Duodenal mucosa (tissue), 2 donors: ENCODE measurements at regions not wholly inside any gene's neighbourhood (a gene's known extent, or its start where the extent isn't known, plus 50 kb on each side); places are given as distances from the start of the nearest gene placed in this dataset.

ENCODE experiments used
- H3K27ac ChIP-seq: one replicate; pipeline ENCODE4 v1.7.0; 2013; ENCODE audit warnings: low read depth, low read length
- H3K27me3 ChIP-seq, 2 donors: one replicate each; pipeline ENCODE4 v1.7.0; 2013; ENCODE audit warnings: low read length in 2 of 2, control low read depth in 1 of 2; ENCODE audit not compliant: insufficient read depth in 2 of 2, control insufficient read depth in 1 of 2
- H3K36me3 ChIP-seq, 2 donors: one replicate each; pipeline ENCODE4 v1.7.0; 2013; ENCODE audit warnings: low read length in 2 of 2, control low read depth in 1 of 2; ENCODE audit not compliant: insufficient read depth in 2 of 2, control insufficient read depth in 1 of 2
- H3K4me1 ChIP-seq, 2 donors: one replicate each; pipeline ENCODE4 v1.7.0; 2013; ENCODE audit warnings: low read length in 2 of 2, control low read depth in 1 of 2; ENCODE audit not compliant: insufficient read depth in 2 of 2, control insufficient read depth in 1 of 2
- H3K4me3 ChIP-seq, 2 donors: one replicate each; pipeline ENCODE4 v1.7.0; 2013; ENCODE audit warnings: low read length in 2 of 2, low read depth in 1 of 2
- H3K9ac ChIP-seq, 2 donors: one replicate each; pipeline ENCODE4 v1.7.0; 2013; ENCODE audit warnings: low read length in 2 of 2, low read depth in 1 of 2
- H3K9me3 ChIP-seq, 2 donors: one replicate each; pipeline ENCODE4 v1.7.0; 2013; ENCODE audit warnings: low read length in 2 of 2, control low read depth in 1 of 2; ENCODE audit not compliant: control insufficient read depth in 1 of 2

- no peak overlapping the region for H3K27ac ChIP-seq
Observed at GRCh38 chr10:56771343-56771742, 410.3 kb upstream of the ZWINT start.

DNA sequence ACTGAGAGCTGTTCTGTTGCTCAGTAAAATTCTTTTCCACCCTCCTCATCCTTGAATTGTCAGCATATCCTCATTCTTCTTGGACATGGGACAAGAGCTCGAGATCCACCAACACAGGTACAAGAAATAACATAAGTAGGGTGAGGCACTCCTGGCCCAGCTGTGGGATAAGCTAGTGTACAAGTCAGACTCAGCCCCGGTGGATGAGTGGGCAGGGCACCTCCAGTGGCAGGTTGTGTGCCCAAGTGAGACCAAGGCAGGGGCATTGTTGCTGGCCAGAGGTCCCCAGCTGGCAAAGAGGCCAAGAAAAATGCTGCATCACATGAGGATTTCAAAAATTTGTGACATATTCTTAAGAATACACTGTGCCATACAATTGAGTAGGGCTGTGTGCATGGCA lies 402.0 kb upstream of the ZWINT start:
- no peak overlapping the region for H3K27ac ChIP-seq
- H3K4me3 ChIP-seq: no peak overlapping the region
- no peaks in the 10 kb centered on the region for H3K27me3 ChIP-seq
- H3K36me3 ChIP-seq: no peaks in the 10 kb centered on the region
- H3K9ac ChIP-seq: no peak overlapping the region
- H3K9me3 ChIP-seq: peaks cover 16 to 24% of the 10 kb centered on the region in 2 donors
- H3K4me1 ChIP-seq: no peaks in the 10 kb centered on the region

More at GRCh38 chr10:56771343-56771742, 410.3 kb upstream of the ZWINT start:
- Histone ChIP-seq H3K36me3 (no peaks in the 10 kb centered on the region), H3K27me3 (no peaks in the 10 kb centered on the region), H3K4me3 (no peak overlapping the region), H3K4me1 (no peaks in the 10 kb centered on the region), H3K9ac (no peak overlapping the region), H3K9me3 (peaks cover 9 to 14% of the 10 kb centered on the region in 2 donors)

GRCh38 chr10:56745490-56745889 lies 384.4 kb upstream of the ZWINT start:
- Histone ChIP-seq H3K9me3 (no peaks in the 10 kb centered on the region), H3K27ac (no peak overlapping the region), H3K27me3 (no peaks in the 10 kb centered on the region), H3K36me3 (no peaks in the 10 kb centered on the region), H3K4me1 (no peaks in the 10 kb centered on the region), H3K4me3 (no peak overlapping the region), H3K9ac (no peak overlapping the region)

GRCh38 chr10:56728349-56728748 lies 367.3 kb upstream of the ZWINT start:
- no peaks in the 10 kb centered on the region for H3K4me1 ChIP-seq
- H3K27ac ChIP-seq: no peak overlapping the region
- H3K27me3 ChIP-seq: no peaks in the 10 kb centered on the region
- H3K4me3 ChIP-seq: no peak overlapping the region
- H3K9ac ChIP-seq: no peak overlapping the region
- H3K9me3 ChIP-seq: peaks cover 0 to 4% of the 10 kb centered on the region in 2 donors
- H3K36me3 ChIP-seq: no peaks in the 10 kb centered on the region

DNA sequence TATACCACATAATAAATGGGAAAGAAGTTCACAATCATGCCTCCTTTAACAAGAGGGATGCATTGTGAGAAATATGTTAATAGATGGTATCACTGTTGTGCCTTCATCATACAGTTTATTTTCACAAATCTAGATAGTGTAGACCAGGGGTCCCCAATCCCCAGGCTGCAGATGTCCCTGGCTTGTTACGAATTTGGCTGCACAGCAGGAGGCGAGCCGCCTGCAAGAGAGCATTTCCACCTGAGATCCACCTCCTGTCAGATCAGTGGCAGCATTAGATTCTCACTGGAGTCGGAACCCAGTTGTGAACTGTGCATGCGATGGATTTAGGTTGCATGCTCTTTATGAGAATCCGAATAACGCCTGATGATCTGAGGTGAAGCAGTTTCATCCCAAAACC lies 361.9 kb upstream of the ZWINT start:
- no peak overlapping the region for H3K9ac ChIP-seq
- no peaks in the 10 kb centered on the region for H3K27me3 ChIP-seq
- H3K9me3 ChIP-seq: peaks cover 4 to 7% of the 10 kb centered on the region in 2 donors
- no peak overlapping the region for H3K27ac ChIP-seq
- no peak overlapping the region for H3K4me3 ChIP-seq
- H3K36me3 ChIP-seq: no peaks in the 10 kb centered on the region
- H3K4me1 ChIP-seq: no peaks in the 10 kb centered on the region

- Histone ChIP-seq H3K9me3 (no peaks in the 10 kb centered on the region), H3K9ac (no peak overlapping the region), H3K4me1 (no peaks in the 10 kb centered on the region), H3K27ac (no peak overlapping the region), H3K27me3 (no peaks in the 10 kb centered on the region), H3K4me3 (no peak overlapping the region), H3K36me3 (no peaks in the 10 kb centered on the region)
Observed at GRCh38 chr10:56715262-56715661, 354.2 kb upstream of the ZWINT start.

DNA sequence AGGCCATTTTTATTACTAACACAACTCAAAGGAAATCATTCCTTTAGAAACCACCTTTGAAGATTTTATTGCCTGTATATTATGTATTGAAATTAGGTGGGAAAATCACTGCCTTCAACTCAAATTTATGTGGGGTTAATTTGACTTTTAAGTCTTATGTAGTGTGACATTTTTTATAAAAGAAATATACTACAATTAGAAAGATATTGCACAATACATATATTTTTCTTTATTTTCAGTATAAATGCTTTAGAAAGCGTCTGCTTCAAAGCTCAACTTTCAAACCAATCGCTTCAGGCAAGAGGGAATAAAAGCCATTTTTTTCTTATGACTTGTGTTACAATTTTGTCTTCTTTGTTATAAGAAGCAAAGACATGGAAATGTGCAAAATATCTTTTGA lies 337.4 kb upstream of the ZWINT start:
- Histone ChIP-seq H3K9me3 (peaks cover 0 to 7% of the 10 kb centered on the region in 2 donors), H3K4me3 (no peak overlapping the region)

DNA sequence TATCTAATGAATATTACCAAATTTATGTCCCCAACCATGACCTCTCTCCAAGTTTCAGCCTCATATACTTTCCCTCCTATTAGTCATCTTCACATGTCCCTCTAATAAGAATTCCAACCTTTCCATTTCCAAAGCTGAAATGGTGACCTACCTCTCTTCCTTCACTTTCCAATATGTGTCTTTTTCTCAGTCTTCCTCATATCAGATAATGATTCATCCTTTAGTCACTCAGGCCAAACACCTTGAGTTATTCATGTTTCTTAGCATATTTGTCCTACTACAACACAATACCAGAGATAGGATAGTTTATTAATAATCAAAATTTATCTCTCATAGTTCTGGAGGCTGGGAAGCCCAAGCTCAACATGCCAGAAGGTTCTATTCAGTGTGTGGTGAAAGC lies 318.5 kb upstream of the ZWINT start:
- peaks cover 2 to 6% of the 10 kb centered on the region in 2 donors for H3K9me3 ChIP-seq
- no peak overlapping the region for H3K4me3 ChIP-seq
- H3K4me1 ChIP-seq: no peaks in the 10 kb centered on the region
- H3K27ac ChIP-seq: no peak overlapping the region
- no peaks in the 10 kb centered on the region for H3K27me3 ChIP-seq
- H3K9ac ChIP-seq: no peak overlapping the region
- H3K36me3 ChIP-seq: no peaks in the 10 kb centered on the region

More for the DNA sequence above, 337.4 kb upstream of the ZWINT start:
- no peaks in the 10 kb centered on the region for H3K4me1 ChIP-seq
- H3K27ac ChIP-seq: no peak overlapping the region
- no peaks in the 10 kb centered on the region for H3K27me3 ChIP-seq
- no peak overlapping the region for H3K9ac ChIP-seq
- no peaks in the 10 kb centered on the region for H3K36me3 ChIP-seq

DNA sequence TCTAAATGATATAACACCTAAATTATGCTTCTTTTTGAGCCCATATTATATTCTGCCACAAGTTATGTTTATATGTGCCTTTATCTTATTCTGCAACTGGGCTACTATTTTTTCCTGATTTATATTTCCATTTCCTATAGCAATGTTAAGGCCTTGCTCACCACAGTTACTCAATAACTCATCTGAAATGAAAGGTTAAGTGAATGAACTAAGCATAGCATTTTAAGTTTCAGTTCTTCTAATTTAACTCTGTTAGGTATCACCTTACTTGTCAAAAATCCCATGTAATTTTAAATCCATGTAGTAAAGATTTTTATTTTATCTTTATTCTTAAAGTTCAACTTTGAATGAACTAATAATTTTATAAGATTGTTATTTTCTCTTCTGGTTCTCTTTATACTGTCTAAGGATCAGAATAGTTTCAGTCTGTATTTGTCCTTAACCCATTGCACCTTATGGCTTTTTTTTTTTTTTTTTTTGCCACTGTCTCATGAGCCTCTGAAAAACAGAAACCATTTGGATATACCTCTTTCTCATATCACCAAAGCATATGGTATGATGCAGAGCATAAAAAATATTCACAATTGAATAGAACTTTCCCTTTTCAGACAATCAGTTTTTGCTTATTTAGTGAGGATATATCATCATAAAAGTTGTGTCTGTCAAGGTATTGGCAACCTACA lies 301.8 kb upstream of the ZWINT start:
- H3K9ac ChIP-seq: no peak overlapping the region
- no peak overlapping the region for H3K4me3 ChIP-seq
- H3K4me1 ChIP-seq: no peaks in the 10 kb centered on the region
- no peaks in the 10 kb centered on the region for H3K9me3 ChIP-seq
- no peak overlapping the region for H3K27ac ChIP-seq
- no peaks in the 10 kb centered on the region for H3K36me3 ChIP-seq
- no peaks in the 10 kb centered on the region for H3K27me3 ChIP-seq

DNA sequence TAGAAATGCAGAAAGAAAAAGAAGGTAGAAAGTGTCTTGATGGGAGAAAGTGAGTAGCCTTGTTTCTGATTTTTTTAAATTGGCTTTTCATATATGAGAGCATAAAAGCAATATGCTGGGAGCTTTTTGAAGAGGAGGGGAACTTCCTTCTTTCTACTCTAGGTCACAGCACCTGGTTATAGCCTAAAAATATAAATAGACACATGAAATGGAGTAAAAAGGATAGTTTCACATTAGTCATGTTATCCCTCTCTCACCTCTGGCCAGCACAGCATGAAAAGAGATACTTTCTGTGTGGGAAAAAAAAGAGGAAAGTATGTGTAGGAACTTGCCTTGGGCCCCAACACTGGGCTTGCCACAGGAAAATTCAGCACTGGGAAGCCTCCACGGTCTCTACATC lies 292.2 kb upstream of the ZWINT start:
- Histone ChIP-seq H3K9me3 (peaks cover 4 to 13% of the 10 kb centered on the region in 2 donors), H3K27me3 (no peaks in the 10 kb centered on the region), H3K4me1 (no peaks in the 10 kb centered on the region), H3K27ac (no peak overlapping the region), H3K9ac (no peak overlapping the region), H3K4me3 (no peak overlapping the region), H3K36me3 (no peaks in the 10 kb centered on the region)
